SK-N-SH treated with all-trans-retinoic acid at 6 μM for 48 hours (cell line): ENCODE measurements at regions not wholly inside any gene's neighbourhood (a gene's known extent, or its start where the extent isn't known, plus 50 kb on each side); places are given as distances from the start of the nearest gene placed in this dataset.

Experiments
- ATAC-seq: fragments of 200-7000 bp; cut with Tn5 transposase; 3 replicates; pipeline ENCODE4 v1.9.1; 2020; ENCODE audit warnings: mild to moderate bottlenecking, moderate library complexity
- BACH2 ChIP-seq: fragments of 250-450 bp; sonication (Bioruptor Pico); IDR thresholded peaks from 2 replicates; pipeline ENCODE4 v1.9.0; 2021; ENCODE audit warnings: mild to moderate bottlenecking, borderline replicate concordance
- CSDC2 ChIP-seq: fragments of 250-450 bp; sonication (Bioruptor Pico); IDR thresholded peaks from 2 replicates; pipeline ENCODE4 v1.5.0; 2020; ENCODE audit warnings: mild to moderate bottlenecking, moderate library complexity
- ESRRG ChIP-seq: fragments of 250-450 bp; sonication (Bioruptor Pico); IDR thresholded peaks from 2 replicates; pipeline ENCODE4 v1.6.1; 2021; ENCODE audit warnings: mild to moderate bottlenecking
- GLIS3 ChIP-seq: fragments of 250-450 bp; sonication (Bioruptor Pico); IDR thresholded peaks from 2 replicates; pipeline ENCODE4 v1.5.0; 2020; ENCODE audit warnings: mild to moderate bottlenecking, moderate library complexity
- ISL1 ChIP-seq: fragments of 250-450 bp; sonication (Bioruptor Pico); IDR thresholded peaks from 2 replicates; pipeline ENCODE4 v2.1.2; 2022; ENCODE audit warnings: mild to moderate bottlenecking, moderate library complexity
- OSR1 ChIP-seq: fragments of 250-450 bp; sonication (Bioruptor Pico); IDR thresholded peaks from 2 replicates; pipeline ENCODE4 v1.8.0; 2022; ENCODE audit warnings: moderate library complexity, mild to moderate bottlenecking, inconsistent platforms
- PPARA ChIP-seq: fragments of 250-450 bp; sonication (Bioruptor Pico); IDR thresholded peaks from 2 replicates; pipeline ENCODE4 v1.5.0; 2020; ENCODE audit warnings: mild to moderate bottlenecking, borderline replicate concordance
- RARB ChIP-seq: fragments of 250-450 bp; sonication (Bioruptor Pico); IDR thresholded peaks from 2 replicates; pipeline ENCODE4 v1.8.0; 2021; ENCODE audit warnings: mild to moderate bottlenecking, moderate library complexity
- SNAI2 ChIP-seq: fragments of 250-450 bp; sonication (Bioruptor Pico); IDR thresholded peaks from 2 replicates; pipeline ENCODE4 v1.5.0; 2020; ENCODE audit warnings: mild to moderate bottlenecking, moderate library complexity
- TCF4 ChIP-seq: fragments of 250-450 bp; sonication (Bioruptor Pico); IDR thresholded peaks from 2 replicates; pipeline ENCODE4 v1.8.0; 2021; ENCODE audit warnings: mild to moderate bottlenecking, moderate library complexity, borderline replicate concordance
- TOX ChIP-seq: fragments of 250-450 bp; sonication (Bioruptor Pico); IDR thresholded peaks from 2 replicates; pipeline ENCODE4 v1.8.0; 2021; ENCODE audit warnings: mild to moderate bottlenecking, moderate library complexity, borderline replicate concordance
- ZC3H10 ChIP-seq: fragments of 250-450 bp; sonication (Bioruptor Pico); IDR thresholded peaks from 2 replicates; pipeline ENCODE4 v1.5.1; 2021; ENCODE audit warnings: mild to moderate bottlenecking, moderate library complexity
- ZFP30 ChIP-seq: fragments of 450-650 bp; formaldehyde crosslinking; IDR thresholded peaks from 2 replicates; pipeline ENCODE4 v1.5.0; 2022; ENCODE audit warnings: mild to moderate bottlenecking, moderate library complexity
- ZNF70 ChIP-seq: fragments of 450-650 bp; formaldehyde crosslinking; IDR thresholded peaks from 2 replicates; pipeline ENCODE4 v1.5.0; 2020; ENCODE audit warnings: mild to moderate bottlenecking, moderate library complexity
- ZNF8 ChIP-seq: fragments of 450-650 bp; formaldehyde crosslinking; IDR thresholded peaks from 2 replicates; pipeline ENCODE4 v1.5.0; 2020; ENCODE audit warnings: mild to moderate bottlenecking, moderate library complexity
- TF ChIP-seq, protein P1 (sequence below): fragments of 250-450 bp; sonication (Bioruptor Pico); IDR thresholded peaks from 2 replicates; pipeline ENCODE4 v1.8.0; 2021; ENCODE audit warnings: low read depth, mild to moderate bottlenecking, moderate library complexity, borderline replicate concordance
- TF ChIP-seq, protein P2 (sequence below): fragments of 250-450 bp; sonication (Bioruptor Pico); IDR thresholded peaks from 2 replicates; pipeline ENCODE4 v1.5.1; 2020; ENCODE audit warnings: low read depth, mild to moderate bottlenecking, moderate library complexity
- TF ChIP-seq, protein P3 (sequence below): fragments of 250-450 bp; sonication (Bioruptor Pico); IDR thresholded peaks from 2 replicates; pipeline ENCODE4 v1.8.0; 2020; ENCODE audit warnings: mild to moderate bottlenecking, moderate library complexity, borderline replicate concordance
- TF ChIP-seq, protein P4 (sequence below): fragments of 250-450 bp; sonication (Bioruptor Pico); IDR thresholded peaks from 2 replicates; pipeline ENCODE4 v1.5.0; 2020; ENCODE audit warnings: mild to moderate bottlenecking, moderate library complexity
- TF ChIP-seq, protein P5 (sequence below): fragments of 250-450 bp; sonication (Bioruptor Pico); IDR thresholded peaks from 2 replicates; pipeline ENCODE4 v1.5.1; 2021; ENCODE audit warnings: mild to moderate bottlenecking, moderate library complexity

DNA sequence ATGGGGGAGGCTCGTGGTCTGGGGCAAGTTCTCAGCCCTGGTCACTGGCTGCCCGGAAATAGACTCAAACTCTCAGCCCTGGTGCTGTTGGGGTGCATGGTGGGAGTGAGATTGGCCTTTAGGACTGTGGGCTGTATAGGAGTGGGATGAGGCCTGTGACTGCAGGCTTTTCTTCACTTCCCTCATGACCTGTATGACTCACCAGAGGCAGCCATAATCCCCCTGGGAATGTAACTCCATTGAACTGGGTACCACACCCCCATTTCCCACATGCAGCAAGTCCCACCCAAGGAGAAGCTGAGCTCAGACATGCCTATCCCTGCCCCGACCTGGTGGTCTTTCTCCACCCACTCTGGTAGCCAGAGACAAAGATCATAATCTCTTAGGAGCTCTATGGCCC is 177.7 kb upstream of the OSR1 start (continued):
- TF ChIP-seq ISL1 (CRISPR knock-in tag) (no peak), OSR1 (CRISPR knock-in tag) (no peak)
- TF ChIP-seq, all 23 proteins: peak for 0

DNA sequence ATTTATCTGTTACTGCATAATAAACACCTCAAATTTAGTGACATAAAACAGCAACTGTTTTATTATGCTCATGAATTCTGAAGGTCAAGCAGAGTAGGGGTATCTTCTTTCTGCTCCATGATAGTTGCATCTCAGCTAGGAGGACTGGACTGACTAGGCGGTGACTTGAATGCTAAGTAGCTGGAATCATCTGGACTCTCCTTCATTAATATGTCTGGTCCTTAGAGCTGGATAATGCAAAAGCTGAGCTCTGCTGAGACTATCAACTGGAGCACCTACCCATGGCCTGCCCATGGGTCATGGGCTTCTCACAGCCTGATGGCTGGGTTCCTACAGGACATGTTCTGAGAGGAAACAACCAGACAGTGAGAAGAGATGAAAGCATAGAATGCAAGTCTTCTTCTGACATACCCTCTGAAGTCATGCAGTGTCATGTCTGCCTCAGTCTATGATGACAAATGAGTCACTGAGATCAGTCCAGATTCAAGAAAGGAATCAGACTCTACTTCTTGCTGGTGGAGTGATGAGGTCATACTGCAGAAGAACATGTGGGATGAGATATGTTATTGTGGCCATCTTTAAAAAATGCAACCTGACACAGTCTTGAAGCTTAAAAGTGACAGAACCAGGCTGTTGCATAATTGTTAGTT is 174.2 kb upstream of the OSR1 start:
- TF ChIP-seq ESRRG (CRISPR knock-in tag): no peak
- no peak for ATAC-seq

DNA sequence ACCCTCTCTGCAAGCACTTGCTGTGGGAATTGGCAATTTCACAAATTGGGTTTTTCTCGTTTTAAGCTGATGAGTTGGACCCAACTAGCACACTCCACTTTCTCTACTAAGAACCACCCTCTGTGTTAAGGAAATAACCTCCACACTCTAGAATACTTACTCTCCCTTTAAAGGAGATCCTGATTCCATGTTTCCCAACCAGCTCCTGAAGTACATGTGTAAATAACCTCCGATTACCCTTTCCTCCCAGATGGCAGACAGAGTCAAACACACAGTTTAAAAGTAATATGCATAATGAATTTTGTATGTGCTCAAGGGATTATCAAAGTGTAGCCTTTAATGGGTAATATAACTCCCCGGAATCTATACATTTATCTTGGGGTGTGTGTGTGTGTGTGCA is 171.3 kb upstream of the OSR1 start:
- TF ChIP-seq ZFP30 (CRISPR knock-in tag) (no peak), ZNF70 (CRISPR knock-in tag) (no peak), ZC3H10 (CRISPR knock-in tag) (no peak), PPARA (CRISPR knock-in tag) (no peak), GLIS3 (CRISPR knock-in tag) (no peak), ZNF8 (no peak), OSR1 (CRISPR knock-in tag) (no peak)
- TF ChIP-seq, protein P1, sequence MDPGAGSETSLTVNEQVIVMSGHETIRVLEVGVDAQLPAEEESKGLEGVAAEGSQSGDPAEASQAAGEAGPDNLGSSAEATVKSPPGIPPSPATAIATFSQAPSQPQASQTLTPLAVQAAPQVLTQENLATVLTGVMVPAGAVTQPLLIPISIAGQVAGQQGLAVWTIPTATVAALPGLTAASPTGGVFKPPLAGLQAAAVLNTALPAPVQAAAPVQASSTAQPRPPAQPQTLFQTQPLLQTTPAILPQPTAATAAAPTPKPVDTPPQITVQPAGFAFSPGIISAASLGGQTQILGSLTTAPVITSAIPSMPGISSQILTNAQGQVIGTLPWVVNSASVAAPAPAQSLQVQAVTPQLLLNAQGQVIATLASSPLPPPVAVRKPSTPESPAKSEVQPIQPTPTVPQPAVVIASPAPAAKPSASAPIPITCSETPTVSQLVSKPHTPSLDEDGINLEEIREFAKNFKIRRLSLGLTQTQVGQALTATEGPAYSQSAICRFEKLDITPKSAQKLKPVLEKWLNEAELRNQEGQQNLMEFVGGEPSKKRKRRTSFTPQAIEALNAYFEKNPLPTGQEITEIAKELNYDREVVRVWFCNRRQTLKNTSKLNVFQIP (CRISPR knock-in tag): no peak
- TF ChIP-seq, protein P2, sequence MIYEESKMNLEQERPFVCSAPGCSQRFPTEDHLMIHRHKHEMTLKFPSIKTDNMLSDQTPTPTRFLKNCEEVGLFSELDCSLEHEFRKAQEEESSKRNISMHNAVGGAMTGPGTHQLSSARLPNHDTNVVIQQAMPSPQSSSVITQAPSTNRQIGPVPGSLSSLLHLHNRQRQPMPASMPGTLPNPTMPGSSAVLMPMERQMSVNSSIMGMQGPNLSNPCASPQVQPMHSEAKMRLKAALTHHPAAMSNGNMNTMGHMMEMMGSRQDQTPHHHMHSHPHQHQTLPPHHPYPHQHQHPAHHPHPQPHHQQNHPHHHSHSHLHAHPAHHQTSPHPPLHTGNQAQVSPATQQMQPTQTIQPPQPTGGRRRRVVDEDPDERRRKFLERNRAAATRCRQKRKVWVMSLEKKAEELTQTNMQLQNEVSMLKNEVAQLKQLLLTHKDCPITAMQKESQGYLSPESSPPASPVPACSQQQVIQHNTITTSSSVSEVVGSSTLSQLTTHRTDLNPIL: no peak
- TF ChIP-seq, protein P3, sequence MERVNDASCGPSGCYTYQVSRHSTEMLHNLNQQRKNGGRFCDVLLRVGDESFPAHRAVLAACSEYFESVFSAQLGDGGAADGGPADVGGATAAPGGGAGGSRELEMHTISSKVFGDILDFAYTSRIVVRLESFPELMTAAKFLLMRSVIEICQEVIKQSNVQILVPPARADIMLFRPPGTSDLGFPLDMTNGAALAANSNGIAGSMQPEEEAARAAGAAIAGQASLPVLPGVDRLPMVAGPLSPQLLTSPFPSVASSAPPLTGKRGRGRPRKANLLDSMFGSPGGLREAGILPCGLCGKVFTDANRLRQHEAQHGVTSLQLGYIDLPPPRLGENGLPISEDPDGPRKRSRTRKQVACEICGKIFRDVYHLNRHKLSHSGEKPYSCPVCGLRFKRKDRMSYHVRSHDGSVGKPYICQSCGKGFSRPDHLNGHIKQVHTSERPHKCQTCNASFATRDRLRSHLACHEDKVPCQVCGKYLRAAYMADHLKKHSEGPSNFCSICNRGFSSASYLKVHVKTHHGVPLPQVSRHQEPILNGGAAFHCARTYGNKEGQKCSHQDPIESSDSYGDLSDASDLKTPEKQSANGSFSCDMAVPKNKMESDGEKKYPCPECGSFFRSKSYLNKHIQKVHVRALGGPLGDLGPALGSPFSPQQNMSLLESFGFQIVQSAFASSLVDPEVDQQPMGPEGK (CRISPR knock-in tag): no peak
- ATAC-seq: no peak

DNA sequence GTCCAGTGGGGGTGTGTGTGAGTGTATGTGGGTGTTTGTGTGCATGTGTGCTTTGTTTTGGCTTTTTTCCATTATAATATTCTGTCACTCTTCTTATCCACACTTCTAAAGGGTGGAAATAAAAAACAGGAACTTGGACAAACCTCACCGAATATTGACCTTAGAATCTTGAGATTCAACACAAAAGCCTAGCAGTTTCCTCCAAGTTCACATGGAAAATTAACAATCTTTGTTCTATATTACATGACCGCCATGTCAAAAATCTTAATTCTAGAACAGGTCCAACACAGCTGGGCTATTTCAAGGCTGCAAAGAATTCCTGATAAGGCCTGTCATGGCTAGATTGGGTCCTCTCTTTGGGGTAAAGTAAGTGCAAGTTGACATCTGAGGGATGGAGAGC is 169.3 kb upstream of the OSR1 start:
- ATAC-seq: no peak
- TF ChIP-seq OSR1 (CRISPR knock-in tag) (no peak), TOX (no peak), ZC3H10 (CRISPR knock-in tag) (no peak), BACH2 (CRISPR knock-in tag) (no peak), CSDC2 (CRISPR knock-in tag) (no peak), SNAI2 (no peak)
- TF ChIP-seq, protein P2: no peak

DNA sequence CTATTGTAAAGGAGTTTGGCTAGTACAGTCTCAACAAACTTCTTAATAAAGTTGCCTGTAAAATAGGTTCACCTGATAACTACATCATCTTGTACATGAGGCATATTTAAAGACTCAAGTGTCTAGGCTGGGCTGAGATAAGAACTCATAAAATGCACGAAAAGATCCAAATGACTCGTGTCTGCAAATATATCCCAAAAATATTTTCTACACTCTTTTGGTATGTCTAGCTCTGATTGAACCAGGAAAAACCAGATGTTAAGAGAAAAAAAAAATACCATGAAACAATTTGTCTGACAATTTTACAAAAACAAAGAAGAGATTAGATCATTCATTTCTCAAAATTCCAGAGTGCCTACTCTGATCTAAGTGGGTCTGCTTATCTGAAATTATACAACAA is 166.9 kb upstream of the OSR1 start:
- TF ChIP-seq SNAI2: no peak
- TF ChIP-seq, protein P2: no peak
- TF ChIP-seq RARB: no peak
- TF ChIP-seq, protein P4, sequence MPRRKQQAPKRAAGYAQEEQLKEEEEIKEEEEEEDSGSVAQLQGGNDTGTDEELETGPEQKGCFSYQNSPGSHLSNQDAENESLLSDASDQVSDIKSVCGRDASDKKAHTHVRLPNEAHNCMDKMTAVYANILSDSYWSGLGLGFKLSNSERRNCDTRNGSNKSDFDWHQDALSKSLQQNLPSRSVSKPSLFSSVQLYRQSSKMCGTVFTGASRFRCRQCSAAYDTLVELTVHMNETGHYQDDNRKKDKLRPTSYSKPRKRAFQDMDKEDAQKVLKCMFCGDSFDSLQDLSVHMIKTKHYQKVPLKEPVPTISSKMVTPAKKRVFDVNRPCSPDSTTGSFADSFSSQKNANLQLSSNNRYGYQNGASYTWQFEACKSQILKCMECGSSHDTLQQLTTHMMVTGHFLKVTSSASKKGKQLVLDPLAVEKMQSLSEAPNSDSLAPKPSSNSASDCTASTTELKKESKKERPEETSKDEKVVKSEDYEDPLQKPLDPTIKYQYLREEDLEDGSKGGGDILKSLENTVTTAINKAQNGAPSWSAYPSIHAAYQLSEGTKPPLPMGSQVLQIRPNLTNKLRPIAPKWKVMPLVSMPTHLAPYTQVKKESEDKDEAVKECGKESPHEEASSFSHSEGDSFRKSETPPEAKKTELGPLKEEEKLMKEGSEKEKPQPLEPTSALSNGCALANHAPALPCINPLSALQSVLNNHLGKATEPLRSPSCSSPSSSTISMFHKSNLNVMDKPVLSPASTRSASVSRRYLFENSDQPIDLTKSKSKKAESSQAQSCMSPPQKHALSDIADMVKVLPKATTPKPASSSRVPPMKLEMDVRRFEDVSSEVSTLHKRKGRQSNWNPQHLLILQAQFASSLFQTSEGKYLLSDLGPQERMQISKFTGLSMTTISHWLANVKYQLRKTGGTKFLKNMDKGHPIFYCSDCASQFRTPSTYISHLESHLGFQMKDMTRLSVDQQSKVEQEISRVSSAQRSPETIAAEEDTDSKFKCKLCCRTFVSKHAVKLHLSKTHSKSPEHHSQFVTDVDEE: no peak
- TF ChIP-seq TCF4: no peak
- TF ChIP-seq, protein P5, sequence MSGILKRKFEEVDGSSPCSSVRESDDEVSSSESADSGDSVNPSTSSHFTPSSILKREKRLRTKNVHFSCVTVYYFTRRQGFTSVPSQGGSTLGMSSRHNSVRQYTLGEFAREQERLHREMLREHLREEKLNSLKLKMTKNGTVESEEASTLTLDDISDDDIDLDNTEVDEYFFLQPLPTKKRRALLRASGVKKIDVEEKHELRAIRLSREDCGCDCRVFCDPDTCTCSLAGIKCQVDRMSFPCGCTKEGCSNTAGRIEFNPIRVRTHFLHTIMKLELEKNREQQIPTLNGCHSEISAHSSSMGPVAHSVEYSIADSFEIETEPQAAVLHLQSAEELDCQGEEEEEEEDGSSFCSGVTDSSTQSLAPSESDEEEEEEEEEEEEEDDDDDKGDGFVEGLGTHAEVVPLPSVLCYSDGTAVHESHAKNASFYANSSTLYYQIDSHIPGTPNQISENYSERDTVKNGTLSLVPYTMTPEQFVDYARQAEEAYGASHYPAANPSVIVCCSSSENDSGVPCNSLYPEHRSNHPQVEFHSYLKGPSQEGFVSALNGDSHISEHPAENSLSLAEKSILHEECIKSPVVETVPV (CRISPR knock-in tag): no peak
- TF ChIP-seq ZFP30 (CRISPR knock-in tag): no peak
- no peak for TF ChIP-seq OSR1 (CRISPR knock-in tag)
- ATAC-seq: no peak
